ENCODE measurements at regions not wholly inside any gene's neighbourhood (a gene's known extent, or its start where the extent isn't known, plus 50 kb on each side); places are given as distances from the start of the nearest gene placed in this dataset.

DNA sequence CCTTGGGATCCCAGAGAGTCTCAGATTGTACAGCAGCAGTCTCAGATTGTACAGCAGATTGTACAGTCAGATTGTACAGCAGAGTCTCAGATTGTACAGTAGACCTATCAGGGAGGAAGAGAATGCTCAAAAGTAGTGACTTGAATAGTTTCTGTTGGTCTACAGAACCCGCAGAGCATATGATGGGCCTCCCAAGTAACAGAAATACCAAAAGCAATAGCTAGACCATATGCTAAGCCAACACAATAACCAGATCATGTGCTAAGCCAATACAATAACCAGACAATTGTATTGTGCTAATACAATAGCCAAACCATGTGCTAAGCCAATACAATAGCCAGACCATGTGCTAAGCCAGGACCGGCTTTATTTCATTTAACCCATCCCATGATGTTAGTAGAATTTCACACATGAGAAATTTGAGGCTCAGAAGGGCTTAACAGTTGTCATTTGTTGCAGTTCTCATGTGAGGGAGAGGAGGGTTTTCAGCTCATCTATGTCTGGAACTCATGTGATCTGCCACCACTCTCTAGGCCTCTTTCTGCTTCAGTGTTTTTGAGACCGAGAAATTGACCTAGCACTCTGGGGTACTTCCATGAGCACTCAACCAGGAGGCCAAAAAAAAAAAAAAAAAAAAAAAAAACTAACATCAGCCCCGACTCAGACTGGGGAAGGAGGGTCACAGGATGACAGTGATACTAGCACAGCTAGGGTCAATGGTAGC is 144.0 kb downstream of the SOX9 start:
- Mint-ChIP-seq H3K36me3 (ENCODE audit: low read depth) (no peaks in the 10 kb centered on the region), H3K4me3 (no peak overlapping the region), H3K27me3 (peaks cover 8% of the 10 kb centered on the region), H3K27ac (no peak overlapping the region), H3K4me1 (ENCODE audit: low read depth) (no peaks in the 10 kb centered on the region), H3K9me3 (no peaks in the 10 kb centered on the region)
- POLR2A ChIA-PET, result no interaction called here
- no peak overlapping the region for H3K4me3 ChIP-seq (ENCODE audit: low read length)
- H3K27ac ChIP-seq (ENCODE audit: low read depth in 1 of 2, low read length in 2 of 2), result no peak overlapping the region
- H3K9me3 ChIP-seq (ENCODE audit: control insufficient read depth in 1 of 2, insufficient read depth in 1 of 2, low read length in 2 of 2), result no peaks in the 10 kb centered on the region
- CTCF ChIA-PET, result no interaction called here
- ATAC-seq (ENCODE audit: poor library complexity), result no peak
- intact Hi-C loops (cut with DNase I, micrococcal nuclease), result no loop called here
- DNase-seq, result no peak
- TF ChIP-seq, protein P1, sequence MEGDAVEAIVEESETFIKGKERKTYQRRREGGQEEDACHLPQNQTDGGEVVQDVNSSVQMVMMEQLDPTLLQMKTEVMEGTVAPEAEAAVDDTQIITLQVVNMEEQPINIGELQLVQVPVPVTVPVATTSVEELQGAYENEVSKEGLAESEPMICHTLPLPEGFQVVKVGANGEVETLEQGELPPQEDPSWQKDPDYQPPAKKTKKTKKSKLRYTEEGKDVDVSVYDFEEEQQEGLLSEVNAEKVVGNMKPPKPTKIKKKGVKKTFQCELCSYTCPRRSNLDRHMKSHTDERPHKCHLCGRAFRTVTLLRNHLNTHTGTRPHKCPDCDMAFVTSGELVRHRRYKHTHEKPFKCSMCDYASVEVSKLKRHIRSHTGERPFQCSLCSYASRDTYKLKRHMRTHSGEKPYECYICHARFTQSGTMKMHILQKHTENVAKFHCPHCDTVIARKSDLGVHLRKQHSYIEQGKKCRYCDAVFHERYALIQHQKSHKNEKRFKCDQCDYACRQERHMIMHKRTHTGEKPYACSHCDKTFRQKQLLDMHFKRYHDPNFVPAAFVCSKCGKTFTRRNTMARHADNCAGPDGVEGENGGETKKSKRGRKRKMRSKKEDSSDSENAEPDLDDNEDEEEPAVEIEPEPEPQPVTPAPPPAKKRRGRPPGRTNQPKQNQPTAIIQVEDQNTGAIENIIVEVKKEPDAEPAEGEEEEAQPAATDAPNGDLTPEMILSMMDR (IDR thresholded peaks at IDR 0.05), result no peak
- H3K36me3 ChIP-seq (ENCODE audit: insufficient read depth, low read length), result no peaks in the 10 kb centered on the region
- peaks cover 0 to 7% of the 10 kb centered on the region in 2 experiments for H3K27me3 ChIP-seq (ENCODE audit: control insufficient read depth in 1 of 2, insufficient read depth in 2 of 2, low read length in 2 of 2)
- no peaks in the 10 kb centered on the region for H3K4me1 ChIP-seq (ENCODE audit: insufficient read depth, low read length)

DNA sequence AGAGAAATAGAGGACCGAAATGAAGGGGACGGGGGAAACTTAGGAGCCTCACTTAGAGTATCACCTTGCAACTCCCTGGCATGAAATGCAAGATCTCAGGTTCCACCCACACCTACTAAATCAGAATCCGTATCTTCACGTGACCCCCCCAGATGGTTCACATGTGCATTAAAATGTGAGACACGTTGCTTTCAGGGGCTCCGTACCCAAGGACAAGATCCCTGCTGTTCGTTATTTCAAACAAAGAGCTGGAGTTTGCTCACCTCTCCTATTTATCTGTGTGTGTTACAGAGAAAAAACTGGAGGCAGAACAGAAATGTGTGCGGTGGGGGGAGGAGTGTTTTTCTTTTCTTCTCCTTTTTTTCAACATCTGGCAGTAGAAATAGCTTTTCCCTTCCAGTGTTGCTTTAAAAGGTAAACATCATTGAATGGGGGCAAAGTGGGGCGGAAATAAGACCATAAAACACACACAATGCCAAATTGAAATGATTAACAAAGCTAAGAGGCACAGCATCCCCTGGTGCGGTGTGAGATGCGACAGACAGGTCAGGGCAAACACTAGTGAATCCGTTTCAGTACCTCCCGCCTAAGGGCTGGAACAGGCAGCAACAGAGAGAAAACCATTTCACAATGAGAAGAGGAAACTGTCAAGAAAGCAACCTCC is 145.4 kb downstream of the SOX9 start:
- no peaks in the 10 kb centered on the region for H3K4me1 Mint-ChIP-seq (ENCODE audit: low read depth)
- no peak for DNase-seq

DNA sequence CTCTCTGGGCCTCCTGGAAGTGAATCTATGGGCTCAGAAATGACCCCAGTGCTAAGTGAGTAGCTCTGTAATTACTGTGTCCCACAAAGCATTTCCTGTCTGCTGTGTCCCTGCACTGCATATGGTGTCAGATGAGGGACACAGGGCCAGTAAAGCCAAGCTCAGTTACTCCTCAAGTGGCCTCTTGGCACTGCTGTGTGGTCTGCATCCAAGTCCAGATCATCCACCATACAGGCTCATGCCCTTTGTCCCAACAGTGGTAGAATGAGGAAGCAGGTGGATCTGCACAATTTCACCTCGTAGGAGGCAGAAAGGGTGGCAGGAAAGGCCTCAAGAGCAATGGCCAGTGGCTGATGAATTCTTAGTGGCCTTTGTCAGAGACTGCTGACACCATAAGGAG is 146.8 kb downstream of the SOX9 start:
- Mint-ChIP-seq H3K27ac (no peak overlapping the region), H3K4me3 (no peak overlapping the region), H3K4me1 (ENCODE audit: low read depth) (no peaks in the 10 kb centered on the region), H3K9me3 (no peaks in the 10 kb centered on the region), H3K36me3 (ENCODE audit: low read depth) (no peaks in the 10 kb centered on the region), H3K27me3 (peaks cover 8% of the 10 kb centered on the region)
- Histone ChIP-seq H3K9me3 (ENCODE audit: control insufficient read depth in 1 of 2, insufficient read depth in 1 of 2, low read length in 2 of 2) (no peaks in the 10 kb centered on the region), H3K27me3 (ENCODE audit: control insufficient read depth in 1 of 2, insufficient read depth in 2 of 2, low read length in 2 of 2) (peaks cover 0 to 11% of the 10 kb centered on the region in 2 experiments), H3K36me3 (ENCODE audit: insufficient read depth, low read length) (no peaks in the 10 kb centered on the region), H3K4me1 (ENCODE audit: insufficient read depth, low read length) (no peaks in the 10 kb centered on the region), H3K4me3 (ENCODE audit: low read length) (no peak overlapping the region), H3K27ac (ENCODE audit: low read depth in 1 of 2, low read length in 2 of 2) (no peak overlapping the region)
- intact Hi-C loops (cut with DNase I, micrococcal nuclease), result no loop called here
- ATAC-seq (ENCODE audit: poor library complexity) (no peak), DNase-seq (no peak)
- TF ChIP-seq, protein P1 (IDR thresholded peaks at IDR 0.05), result no peak
- POLR2A ChIA-PET, result no interaction called here
- CTCF ChIA-PET, result no interaction called here

More for the DNA sequence above, 145.4 kb downstream of the SOX9 start:
- H3K4me3 ChIP-seq (ENCODE audit: low read length), result no peak overlapping the region
- peaks cover 0 to 11% of the 10 kb centered on the region in 2 experiments for H3K27me3 ChIP-seq (ENCODE audit: control insufficient read depth in 1 of 2, insufficient read depth in 2 of 2, low read length in 2 of 2)
- TF ChIP-seq, protein P1 (IDR thresholded peaks at IDR 0.05), result no peak
- H3K4me3 Mint-ChIP-seq, result no peak overlapping the region
- ChIA-PET POLR2A (no interaction called here), CTCF (no interaction called here)
- no peaks in the 10 kb centered on the region for H3K4me1 ChIP-seq (ENCODE audit: insufficient read depth, low read length)
- no peaks in the 10 kb centered on the region for H3K9me3 ChIP-seq (ENCODE audit: control insufficient read depth in 1 of 2, insufficient read depth in 1 of 2, low read length in 2 of 2)
- H3K36me3 ChIP-seq (ENCODE audit: insufficient read depth, low read length), result no peaks in the 10 kb centered on the region
- H3K36me3 Mint-ChIP-seq (ENCODE audit: low read depth), result no peaks in the 10 kb centered on the region
- H3K27me3 Mint-ChIP-seq, result peaks cover 8% of the 10 kb centered on the region
- H3K27ac ChIP-seq (ENCODE audit: low read depth in 1 of 2, low read length in 2 of 2), result no peak overlapping the region
- no peak overlapping the region for H3K27ac Mint-ChIP-seq
- intact Hi-C loops (cut with DNase I, micrococcal nuclease), result no loop called here
- no peaks in the 10 kb centered on the region for H3K9me3 Mint-ChIP-seq
- no peak for ATAC-seq (ENCODE audit: poor library complexity)

Measured in CD4-positive, alpha-beta T cell (primary cell).